Fibroblast of the aortic adventitia (primary cell): ENCODE measurements at regions not wholly inside any gene's neighbourhood (a gene's known extent, or its start where the extent isn't known, plus 50 kb on each side); places are given as distances from the start of the nearest gene placed in this dataset.

ENCODE experiments used
- DNase-seq: peaks from one replicate; pipeline ENCODE4 v3.0.0-alpha.2; 2010; ENCODE audit warnings: low read depth
- H3K4me3 ChIP-seq: 2 replicates; pipeline ENCODE4 v1.5.1; 2011; ENCODE audit warnings: low read depth, mild to moderate bottlenecking, control low read depth, low read length, moderate library complexity
- TF ChIP-seq, protein P1 (sequence below): IDR thresholded peaks from 2 replicates; pipeline ENCODE4 v1.5.1; 2011; ENCODE audit warnings: mild to moderate bottlenecking, low read length, control low read depth, inconsistent platforms; ENCODE audit not compliant: insufficient read depth

DNA sequence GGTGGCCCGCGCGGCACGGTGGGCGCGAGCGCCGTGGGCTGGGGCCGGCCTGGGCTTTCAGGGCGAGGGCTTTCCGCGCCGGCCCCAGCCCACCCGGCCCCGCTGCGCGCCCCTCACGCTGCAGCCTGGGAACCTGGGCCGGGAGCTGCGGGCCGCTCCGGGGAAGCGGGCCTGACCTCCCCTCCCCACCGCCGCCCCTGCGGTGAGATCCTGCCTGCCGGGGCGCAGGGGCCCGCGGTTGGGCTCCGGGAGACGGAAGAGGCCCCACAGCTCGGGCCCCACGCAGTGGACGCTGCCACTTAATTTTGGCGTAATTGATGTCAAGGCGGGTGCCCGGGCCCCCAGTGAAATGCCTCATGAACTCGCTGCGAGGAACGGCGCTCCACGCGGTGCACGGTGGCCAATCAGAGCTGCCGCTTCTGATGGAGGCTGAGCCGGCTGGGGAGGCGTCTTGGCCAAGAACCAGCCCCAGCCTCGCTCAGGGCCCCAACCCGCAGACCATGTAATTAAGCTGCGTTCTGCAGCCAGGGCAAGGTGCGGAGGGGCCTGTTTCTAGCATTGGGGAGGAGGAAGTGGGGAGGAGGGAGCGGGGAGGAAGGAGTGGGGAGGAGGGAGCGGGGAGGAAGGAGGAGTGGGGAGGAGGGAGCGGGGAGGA, 96.1 kb upstream of the BHLHE23 start:
- H3K4me3 ChIP-seq: peak overlapping the region; percentile 37
- DNase-seq: peak; percentile 27
- TF ChIP-seq, protein P1, sequence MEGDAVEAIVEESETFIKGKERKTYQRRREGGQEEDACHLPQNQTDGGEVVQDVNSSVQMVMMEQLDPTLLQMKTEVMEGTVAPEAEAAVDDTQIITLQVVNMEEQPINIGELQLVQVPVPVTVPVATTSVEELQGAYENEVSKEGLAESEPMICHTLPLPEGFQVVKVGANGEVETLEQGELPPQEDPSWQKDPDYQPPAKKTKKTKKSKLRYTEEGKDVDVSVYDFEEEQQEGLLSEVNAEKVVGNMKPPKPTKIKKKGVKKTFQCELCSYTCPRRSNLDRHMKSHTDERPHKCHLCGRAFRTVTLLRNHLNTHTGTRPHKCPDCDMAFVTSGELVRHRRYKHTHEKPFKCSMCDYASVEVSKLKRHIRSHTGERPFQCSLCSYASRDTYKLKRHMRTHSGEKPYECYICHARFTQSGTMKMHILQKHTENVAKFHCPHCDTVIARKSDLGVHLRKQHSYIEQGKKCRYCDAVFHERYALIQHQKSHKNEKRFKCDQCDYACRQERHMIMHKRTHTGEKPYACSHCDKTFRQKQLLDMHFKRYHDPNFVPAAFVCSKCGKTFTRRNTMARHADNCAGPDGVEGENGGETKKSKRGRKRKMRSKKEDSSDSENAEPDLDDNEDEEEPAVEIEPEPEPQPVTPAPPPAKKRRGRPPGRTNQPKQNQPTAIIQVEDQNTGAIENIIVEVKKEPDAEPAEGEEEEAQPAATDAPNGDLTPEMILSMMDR: no peak

DNA sequence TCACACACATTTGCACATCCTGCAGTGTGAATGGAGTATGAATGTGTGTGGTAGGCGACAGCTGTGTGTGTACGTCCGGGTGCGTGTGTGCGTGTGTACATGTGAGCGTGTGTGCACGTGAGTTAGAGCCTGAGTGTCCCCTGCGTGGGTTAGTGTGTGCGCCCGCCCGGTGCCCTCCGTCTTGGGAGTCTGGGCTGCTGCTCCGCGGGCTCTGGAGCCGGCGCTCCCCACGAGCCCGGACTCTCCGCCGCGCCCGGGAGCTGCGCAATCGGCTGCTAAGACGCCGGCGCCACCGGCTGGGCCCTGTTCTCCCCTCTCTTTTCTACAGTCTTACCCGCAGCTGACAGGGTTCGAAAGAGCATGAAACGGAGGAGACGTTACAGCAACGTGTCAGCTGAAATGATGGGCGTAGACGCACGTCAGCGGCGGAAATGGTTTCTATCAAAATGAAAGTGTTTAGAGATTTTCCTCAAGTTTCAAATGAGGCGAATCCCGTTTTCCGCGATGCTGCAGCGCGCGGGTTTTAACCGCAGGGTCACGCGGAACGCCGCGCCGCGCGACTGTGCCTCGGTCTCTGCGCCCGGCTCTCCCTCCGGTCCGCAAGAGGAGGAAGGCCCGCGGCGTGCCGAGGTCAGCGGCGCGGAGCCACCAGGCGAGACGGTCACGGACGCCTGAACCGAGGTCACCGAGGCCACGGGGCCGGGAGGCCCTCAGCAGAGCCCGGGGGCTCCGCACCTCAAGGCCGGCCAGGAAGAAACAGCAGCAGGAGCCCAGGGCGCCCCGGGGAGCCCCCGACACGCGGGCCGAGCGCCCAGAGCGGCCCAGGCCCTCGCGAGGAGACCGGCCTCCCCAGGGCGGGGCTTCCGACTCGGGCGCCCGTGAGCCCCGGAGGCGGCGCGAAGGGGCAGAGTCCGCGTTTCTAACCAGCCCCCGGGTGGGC, 95.3 kb upstream of the BHLHE23 start:
- peak overlapping the region; percentile 64 for H3K4me3 ChIP-seq
- TF ChIP-seq, protein P1: no peak
- DNase-seq: peak; percentile 52

DNA sequence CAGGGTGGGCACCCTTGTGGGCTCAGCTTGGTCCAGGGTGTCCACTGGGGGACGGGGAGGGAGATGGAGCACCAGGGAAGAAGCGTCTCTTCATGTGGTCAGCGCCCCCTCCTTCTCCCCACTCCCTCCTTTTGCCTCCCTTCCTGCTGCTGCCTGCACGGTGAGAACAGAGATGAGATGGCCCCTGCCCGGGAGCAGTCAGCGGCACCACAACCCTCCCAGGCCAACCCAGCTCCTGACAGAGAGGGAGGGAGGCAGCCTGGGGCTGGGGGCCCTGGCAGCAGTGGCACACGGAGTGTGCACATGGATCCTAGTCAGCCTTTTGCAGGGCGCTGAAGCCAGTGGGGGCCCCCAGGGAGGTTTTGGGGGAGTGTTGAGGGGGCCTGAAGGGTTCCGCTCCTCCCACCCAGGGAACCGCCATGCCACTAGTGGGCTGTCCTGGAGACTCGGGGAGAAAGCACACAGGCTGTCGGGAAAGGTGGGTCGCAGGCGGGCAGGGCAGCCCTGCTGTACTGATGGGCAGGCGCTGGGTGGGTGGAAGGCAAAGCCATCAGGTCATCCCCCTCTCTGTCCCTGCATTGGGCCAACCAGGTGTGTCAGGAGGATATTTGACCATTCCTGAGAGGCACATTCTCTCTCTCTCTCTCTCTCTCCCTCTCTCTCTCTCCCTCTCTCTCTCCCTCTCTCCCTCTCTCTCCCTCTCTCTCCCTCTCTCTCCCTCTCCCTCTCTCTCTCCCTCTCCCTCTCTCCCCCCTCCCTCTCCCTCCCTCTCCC, 94.3 kb upstream of the BHLHE23 start:
- TF ChIP-seq, protein P1: no peak
- H3K4me3 ChIP-seq: no peak overlapping the region
- DNase-seq: no peak

DNA sequence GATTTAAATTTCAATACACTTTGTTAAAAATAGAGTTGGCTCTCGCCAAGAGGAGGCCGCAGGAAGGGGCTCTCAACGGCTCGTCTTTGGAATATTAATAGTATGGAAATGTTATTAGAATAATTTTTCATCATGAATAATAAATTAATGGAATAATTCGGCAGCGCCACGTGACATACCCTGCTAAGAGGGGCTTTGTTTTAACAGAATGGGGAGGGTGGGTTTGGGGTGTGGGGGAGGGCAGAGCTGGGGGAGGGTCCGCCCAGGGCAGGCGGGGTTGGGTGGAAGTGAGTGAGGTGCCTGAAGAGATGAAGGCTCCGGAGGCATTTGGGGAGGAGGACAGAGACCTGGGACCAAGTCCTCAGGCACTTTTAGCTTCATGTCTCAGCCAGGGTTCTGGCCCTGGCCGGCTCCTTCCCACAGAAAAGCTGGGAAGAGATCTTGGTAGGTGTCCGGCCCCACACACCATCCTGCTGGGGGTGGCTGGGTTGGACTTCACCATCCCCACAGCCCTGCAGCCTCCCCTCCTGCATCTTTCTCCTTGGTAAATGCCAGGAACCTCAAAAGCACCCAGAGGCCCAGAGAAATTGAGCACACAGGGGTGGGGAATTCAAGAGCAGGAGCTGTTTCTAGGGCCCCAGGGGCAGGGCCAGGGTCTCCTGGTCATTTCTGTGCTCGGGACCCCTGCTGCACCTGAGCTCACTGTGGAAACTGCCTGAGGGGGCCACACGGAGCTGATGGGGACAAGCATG, 93.6 kb upstream of the BHLHE23 start:
- TF ChIP-seq, protein P1: no peak
- DNase-seq: no peak
- H3K4me3 ChIP-seq: no peak overlapping the region

DNA sequence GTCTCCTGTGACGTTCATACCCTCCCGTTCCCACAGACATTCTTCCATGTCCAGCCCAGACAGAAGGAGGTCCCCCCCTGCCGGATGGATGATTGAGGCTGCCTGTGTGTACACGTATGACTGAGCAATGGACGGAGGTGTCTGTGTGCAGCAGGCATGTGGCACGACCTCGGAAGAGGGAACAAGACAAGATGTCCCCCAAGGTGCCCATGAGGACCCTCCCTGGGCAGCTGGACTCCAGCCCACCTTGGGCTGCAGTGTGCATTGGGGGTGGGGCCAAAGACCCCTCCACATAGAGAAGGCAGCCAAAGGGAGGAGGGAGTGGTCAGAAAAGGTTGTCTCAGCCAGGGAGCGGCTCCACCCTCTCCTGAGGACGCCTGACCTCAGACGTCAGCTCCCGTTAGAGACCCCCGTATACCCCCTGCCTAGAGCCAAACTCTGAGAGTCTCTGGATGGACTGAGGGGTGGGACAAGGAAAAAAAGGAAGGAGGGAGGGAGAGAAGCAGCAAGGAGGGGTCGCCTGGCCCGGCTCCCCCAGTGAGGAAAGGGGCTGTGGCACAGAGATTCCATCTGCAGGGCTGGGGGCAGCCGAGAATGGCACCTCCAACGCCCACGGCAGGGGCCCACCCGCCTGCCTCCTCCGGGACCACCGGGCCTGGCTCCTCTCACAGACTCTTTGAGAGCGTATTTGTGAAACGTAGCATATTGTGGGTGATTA, 92.9 kb upstream of the BHLHE23 start:
- no peak for DNase-seq
- no peak overlapping the region for H3K4me3 ChIP-seq
- TF ChIP-seq, protein P1: no peak
